HG03039 (cell line): ENCODE measurements at regions not wholly inside any gene's neighbourhood (a gene's known extent, or its start where the extent isn't known, plus 50 kb on each side); places are given as distances from the start of the nearest gene placed in this dataset.

ENCODE experiments used
- ATAC-seq: cut with Tn5 transposase; IDR thresholded peaks from one replicate; pipeline ENCODE4 v1.9.1; 2021; ENCODE audit warnings: mild to moderate bottlenecking, moderate library complexity; ENCODE audit not compliant: unreplicated experiment

DNA sequence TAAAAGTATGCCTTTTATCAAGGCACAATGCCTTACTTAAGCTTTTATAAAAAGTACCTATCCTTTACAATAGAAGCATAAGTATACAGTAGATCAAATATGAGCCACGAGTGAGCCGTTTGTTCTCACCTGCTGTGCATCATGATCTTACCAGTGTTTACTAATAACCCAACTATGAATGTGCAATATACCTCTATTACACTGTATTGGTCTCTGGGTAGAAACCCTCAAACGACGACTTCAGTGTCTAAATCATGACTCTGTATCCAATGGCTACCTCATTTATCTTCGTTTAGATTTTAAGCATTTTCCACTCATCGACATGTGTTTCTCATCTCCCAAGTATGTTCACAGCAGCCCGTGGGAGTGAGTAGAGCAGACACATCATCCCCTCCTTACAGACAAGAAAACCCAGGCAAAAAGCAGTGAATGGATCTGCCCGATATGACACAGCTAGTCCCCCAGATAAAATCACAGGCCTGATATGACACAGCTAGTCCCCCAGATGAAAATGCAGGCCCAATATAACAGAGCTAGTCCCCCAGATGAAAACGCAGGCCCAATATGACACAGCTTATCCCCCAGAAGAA, 279.8 kb downstream of the TNS1 start:
- ATAC-seq: no peak

DNA sequence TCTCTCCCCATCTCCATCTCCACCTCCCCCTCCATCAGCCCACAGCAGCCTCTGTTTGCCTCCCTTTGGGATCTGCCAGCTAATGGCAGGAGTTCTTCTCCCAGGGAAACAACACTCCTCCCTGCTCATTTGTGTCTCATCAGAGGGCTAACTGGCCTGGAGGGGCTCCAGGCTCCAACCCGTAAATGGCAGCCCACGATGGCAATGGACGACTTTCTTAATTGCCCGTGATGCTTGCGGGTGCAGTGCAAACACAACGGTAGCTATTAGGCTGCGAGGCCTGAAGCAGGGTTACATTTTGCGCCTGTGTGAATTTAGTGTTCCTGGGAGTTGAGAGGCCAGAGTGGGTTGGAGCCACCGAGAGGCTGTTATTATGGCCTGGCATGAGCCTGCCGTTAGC, 285.1 kb downstream of the TNS1 start:
- no peak for ATAC-seq

DNA sequence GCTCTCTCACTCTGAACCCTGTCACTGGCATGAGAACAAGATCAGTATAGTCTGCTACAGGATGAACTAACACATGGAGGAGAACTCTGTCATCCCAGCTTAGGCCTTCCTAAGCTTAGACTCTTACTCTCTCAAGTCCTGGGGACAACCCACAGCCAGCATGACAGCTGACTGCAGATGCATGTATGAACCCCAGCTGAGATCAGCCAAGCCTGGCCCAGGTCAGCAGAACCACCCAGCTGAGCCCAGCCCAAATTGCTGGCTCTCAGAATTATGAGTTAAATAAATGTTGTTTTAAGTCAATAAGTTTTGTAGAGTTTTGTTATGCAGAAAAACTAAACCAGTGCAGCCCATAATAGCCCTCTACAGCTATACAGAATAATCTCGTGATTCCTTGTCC, 287.3 kb downstream of the TNS1 start:
- ATAC-seq: no peak

DNA sequence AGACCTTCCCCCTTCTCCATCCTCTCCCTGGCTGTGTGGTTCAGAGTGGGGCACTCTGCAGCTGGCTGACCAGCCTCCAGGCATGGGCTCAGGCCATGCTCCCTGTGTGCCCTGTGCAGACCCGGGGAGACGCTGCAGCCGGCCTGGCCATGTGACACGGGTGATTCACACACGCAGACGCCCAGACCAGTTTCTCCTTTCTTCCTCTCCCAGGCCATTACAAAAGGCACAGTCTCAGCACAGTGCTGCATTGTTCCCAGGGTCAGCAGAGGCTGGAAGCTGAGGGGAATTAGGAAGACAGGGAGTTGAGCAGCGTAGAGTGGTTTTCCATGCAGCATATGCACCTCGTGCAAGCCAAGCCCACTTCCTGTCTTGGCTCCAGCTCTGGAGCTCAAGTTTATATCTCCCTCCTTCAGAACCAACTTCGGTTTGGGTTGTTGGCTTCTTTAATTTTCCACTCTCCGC, 288.5 kb downstream of the TNS1 start:
- ATAC-seq: no peak

DNA sequence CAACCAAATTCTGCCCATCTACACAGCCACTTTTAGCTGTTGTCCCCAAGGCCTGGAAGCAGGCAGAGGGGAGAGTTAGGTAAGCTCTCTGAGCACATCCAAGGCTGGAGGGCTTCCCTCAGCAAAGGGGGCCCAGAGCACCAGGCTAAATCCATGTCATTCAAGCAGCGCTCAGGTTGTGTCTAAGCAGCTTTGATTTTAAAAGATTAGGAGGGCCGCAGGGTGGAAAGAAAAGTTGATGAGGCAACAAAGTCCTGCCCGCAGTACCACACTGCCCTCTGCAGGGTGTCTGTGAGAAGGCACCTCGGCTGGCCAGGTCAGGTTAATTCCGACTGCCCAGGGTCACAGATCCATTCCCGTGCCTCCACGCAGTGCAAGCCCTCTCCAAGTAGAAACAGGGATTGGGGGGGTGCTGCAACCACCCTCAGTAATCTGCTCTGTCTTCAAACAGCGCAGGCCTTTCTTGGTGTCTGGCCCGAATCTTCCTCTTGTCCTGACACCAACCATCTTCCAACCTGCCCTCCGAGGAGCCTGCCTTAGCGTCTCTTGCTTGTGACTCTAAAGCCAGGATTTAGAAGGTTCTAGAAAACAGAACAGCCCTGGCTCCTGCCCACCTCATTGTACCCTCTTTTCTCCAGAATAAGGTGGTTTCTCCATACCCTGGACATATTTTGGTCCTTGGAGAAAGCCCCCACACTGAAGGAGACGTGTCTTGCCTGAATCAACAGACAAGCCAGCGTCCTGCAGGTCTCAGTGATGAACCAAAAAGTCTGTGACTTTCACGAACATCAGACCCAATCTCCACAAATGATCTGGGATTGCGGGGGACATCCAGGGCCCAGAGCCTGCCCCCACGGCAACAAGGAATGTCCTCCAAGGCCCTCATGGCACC, 289.2 kb downstream of the TNS1 start:
- no peak for ATAC-seq

DNA sequence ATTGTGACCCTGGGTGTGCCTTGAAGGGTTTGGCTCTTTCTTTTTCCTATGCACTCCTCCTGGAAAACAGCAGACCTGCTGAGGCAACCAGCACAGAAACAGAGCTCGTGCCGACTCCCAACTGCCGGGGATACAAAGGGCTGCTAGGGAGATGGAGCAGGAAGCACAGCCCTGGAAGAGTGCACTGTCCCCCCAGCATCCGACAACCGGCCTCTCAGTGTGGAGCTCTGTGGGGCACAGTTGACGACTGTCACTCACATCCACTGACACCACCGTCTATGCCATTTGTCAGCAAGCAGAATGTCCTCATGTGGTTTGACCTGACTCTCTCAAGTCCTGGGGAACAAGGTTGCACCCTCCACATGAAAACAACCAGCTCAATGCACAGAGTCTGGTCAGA, 290.4 kb downstream of the TNS1 start:
- ATAC-seq: no peak

DNA sequence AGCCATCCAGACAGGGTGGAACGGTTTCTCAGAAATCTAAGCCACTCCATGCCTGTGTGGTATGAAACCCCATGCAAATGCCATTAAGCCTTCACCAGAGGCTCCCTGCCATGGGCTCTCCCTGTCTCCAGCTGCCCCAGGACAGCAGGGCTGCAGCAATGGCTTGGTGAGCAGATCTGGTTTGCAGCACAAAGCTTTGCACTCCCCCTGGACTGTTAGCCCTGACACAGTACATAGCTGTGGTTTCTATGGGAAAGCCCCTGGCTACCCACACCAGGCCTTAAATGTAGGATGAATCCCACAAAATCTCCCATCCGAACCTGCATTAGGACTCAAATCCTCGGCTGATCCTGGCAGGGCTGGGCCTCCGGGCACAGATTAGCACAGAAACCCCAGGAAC, 291.6 kb downstream of the TNS1 start:
- ATAC-seq: no peak

DNA sequence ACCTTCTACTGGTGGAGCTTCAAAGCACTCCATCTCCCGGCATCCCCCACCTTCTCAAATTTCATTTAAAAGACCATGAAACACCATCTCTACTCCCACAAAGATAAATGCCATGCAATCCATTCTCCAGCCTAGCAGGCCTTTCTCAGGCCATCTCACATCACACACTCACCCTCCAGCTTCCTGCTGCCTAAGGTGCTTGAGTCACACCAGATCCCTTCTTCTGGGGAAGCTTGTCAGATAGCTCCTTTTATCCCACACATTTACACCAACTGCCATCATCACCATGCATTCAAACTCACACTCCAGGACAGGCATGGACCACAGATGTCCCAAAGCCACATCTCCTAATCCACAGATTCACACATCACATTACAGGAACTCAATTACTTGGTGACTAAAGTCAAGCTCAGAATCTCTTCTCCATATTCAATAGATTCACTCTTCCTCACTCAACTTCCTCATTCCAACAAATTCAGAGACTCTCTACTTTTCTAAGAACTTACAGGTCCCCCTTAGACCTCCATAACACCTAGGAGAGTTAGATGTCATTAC, 292.5 kb downstream of the TNS1 start:
- ATAC-seq: no peak

DNA sequence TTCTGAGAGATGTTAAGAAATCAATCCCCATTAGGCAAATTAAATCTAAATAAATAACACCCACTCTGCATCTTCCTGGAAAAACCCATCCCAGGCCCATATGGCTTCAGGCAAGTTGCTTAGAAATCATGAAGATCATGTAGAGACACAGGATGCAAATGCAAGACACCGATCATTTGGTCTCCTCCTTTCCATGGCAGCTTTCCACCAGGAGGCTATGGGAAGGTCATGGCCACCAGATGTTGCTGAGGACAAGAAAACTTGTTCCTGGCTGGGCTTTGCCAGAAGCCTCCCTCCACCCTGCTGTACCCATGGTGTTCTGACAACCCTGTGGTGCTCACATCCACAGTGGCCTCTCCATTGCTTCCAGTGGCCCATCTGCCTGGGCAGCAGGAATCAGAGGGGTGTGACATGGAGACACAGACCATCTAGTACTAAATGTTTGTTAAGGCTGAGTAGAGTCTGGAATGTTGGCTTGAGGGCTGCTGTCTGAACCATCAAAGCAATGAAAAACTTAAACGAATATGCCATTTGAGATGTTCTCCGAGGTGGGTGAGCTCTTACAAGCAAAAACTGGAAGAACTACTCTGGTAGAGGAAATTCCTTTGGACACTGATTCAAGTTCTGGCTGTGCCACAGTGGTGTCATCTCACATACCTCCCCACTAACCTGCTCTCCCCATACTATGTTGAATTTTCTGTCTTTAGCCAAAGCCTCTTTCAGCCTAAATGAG, 293.2 kb downstream of the TNS1 start:
- ATAC-seq: no peak

DNA sequence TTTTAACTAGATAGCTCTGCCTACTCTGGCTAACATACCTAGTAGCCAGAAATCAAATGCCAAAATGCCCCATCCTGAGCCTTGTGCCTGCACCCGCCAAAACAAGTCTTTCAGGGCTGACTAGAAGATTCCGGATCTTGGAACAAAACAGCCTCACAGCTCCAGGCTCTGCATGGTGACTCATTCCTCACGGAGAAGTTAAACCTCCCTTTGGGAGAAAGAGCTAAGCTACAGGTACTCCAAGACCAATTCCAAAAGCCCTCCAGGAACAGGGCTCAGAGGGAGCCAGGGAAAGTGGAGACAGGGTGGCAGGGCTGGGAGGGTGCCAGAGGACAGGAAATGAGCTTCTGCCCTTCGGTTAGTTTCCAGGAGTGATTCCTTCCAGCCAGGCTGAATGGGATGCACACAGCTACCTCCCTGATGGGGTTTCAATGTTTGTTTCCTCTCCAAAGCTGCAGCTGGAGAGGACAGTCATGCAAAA, 295.6 kb downstream of the TNS1 start:
- no peak for ATAC-seq

DNA sequence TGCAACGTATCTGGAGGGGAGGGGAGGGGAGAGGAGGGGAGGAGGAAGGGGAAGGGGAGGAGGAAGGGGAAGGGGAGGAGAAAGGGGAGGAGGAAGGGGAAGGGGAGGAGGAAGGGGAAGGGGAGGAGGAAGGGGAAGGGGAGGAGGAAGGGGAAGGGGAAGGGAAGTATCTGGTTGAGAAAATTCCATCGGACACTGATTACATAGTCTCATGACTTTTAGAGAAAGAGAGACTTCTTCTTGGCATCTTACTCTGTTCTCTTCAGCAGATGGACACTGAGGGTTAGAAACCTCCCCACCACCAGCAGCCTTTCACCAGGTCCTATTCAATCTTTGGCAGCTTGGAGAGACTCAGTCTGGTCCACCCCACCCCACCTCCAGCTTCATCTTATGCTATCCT, 296.3 kb downstream of the TNS1 start:
- no peak for ATAC-seq

DNA sequence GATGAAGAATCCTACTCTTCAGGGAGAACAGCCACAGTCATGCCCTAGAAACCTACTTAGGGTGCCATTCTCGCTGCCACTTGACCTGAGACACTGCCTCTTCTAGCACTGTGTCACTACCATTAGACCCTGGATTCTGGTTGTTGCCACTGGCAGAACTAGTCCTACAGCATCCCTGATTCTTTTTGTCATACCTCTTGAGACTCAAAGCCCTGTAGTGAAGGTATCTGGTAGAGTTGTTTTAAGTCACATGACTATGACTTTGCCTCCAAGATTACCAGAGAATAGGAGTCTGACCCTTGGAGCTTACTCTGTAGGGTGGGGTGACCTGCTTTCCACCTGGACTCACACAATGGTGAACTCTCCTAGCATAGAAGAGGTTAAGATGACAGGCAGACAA, 296.7 kb downstream of the TNS1 start:
- ATAC-seq: no peak

DNA sequence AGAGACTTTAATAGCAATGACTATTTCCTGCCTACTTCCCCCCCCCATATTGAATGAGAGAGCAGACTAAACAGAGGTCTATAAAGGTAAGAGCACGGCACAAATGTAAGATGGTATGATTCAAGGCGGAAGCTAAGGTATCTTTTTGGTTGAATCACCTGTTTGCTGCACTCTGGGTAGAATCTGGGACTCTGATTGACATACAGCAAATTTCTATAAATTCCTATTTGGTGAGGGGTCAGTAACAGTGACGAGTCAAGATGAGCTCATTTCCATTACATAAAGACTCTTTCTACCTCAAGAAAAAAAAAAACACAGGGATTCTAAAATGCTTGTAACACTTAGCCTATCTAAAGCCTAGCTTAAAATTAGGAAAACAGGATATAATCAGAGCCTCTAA, 297.3 kb downstream of the TNS1 start:
- ATAC-seq: no peak

DNA sequence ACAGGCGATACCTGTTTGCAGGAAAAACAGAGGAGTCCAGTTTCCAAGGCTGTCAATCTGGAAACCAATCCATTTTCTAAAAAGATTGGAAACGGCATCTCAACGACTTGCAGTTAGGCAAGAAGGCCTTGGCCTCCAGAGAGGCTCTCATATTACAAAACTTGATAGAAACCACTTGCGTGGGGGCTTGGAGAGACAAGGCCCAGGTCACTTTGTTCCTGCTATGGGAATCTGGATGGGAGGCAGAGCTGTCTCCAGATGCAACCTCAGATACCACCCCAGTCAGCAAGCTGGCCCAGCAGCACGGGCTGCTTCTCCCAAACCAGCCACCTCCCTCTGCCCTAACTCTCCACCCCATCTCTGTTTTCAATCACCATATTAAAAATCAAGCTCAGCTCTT, 298.8 kb downstream of the TNS1 start:
- no peak for ATAC-seq

DNA sequence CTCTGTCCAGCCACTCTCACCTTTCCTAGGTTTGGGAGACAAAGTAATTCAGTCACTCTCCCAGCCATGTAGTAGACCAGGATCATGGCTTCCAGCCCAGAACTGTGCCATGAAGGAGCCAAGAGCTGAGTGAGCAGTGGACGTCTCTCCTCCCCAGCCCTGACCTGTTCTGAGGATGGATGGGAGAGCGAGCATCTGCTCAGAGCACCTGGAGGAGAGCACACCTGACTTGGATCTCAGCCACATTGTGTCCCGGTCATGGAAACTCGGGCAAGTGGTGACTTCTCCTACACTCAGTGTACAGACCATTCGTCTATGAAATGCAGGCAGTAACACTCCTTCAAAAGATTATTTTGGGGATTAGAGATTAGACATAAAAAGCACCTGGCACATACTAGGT, 299.7 kb downstream of the TNS1 start:
- no peak for ATAC-seq

DNA sequence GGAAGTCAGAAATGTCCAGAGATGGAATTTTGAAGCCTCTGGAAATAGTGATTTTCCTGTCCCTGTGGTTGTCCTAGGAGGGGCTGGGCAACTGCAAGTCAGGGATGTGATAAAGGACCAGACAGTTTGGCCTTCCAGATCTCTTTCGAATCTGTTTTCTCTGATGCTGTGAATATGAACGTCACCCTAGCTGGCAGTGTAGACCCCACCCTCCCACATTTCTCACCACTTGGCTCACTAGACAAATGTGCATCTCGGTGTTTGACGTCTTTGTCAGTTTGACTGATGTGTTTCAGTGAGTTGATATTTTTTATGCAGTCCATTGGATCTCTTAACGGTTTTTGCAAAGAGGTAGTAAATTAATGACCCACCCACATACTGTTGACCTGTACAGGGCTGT, 301.2 kb downstream of the TNS1 start:
- no peak for ATAC-seq

DNA sequence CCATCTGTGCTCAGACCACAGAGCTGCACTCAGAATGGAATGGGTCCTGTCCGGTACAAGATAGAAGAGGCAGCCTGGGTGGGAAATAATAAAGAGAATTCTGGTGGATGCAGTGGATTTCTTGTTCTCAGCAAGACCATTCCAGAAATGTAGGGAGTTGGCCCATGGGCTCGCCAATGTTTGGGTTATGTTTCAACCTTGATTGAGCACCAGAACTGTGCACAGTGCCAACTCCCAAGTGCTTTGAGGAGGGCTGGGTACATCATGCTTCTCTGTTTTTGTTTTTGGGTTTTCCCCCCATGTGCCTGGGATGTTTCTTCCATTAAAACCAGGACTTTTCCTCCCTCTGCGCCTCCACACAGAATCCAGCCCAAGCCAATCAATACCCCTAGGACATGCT, 304.1 kb downstream of the TNS1 start:
- no peak for ATAC-seq

DNA sequence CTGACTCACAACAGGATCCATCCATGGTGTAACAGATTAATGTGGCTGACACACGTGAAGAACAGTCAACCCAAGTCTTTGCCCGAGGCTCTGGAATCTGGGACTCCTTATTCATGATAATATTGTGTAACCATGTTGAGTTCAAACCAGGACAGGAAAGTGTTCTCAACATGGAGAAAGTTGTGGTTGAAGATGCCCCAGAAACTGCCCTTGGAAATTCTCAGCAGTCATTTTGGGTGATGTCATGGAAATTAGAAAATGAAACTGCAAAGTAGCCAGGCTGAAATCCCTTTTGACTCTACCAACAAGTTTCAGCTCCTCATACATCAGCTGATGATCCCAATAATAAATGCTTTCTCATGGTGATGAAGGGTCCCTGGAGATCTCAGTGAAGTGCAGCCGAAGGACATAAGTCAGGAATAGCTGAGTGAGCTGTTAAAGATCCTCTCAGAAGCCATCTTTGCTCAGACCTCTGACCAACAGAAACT, 307.7 kb downstream of the TNS1 start:
- ATAC-seq: no peak

DNA sequence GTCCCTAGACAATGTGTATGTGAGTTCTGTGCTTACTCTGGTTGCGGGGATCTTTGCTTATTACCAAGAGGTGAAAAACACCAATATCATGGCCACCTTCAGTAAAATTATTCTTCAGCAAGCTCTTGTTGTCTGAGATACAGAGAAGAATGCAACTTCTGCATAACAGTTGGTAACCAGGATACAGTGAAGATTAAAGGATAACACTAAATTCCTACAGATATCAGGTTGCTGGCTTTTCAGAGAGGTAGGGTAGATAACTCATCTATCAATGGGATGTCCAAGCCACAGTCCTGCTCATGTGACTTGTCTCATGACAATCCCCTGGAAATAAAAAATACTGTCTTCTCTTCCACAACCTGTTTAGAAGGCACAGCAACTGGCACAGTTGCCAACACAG, 308.5 kb downstream of the TNS1 start:
- no peak for ATAC-seq

DNA sequence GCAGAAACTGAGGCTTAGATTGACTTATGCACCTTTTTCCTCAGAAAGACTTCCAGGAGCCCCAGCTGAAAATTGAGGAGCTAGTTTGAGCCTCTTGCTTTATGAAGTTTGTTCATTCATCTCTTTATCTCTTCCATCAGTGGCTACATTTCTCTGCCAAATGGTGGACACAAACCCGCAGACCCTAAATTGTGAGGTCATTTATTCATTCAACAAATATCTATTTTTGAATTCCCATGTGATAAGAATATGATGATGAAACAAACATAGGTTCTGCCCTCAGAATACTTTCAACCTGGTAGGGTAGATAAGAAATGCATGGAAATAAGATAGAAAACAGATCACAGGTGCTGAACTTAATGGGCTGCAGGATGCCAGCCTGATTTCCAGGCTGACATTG, 309.4 kb downstream of the TNS1 start:
- no peak for ATAC-seq

DNA sequence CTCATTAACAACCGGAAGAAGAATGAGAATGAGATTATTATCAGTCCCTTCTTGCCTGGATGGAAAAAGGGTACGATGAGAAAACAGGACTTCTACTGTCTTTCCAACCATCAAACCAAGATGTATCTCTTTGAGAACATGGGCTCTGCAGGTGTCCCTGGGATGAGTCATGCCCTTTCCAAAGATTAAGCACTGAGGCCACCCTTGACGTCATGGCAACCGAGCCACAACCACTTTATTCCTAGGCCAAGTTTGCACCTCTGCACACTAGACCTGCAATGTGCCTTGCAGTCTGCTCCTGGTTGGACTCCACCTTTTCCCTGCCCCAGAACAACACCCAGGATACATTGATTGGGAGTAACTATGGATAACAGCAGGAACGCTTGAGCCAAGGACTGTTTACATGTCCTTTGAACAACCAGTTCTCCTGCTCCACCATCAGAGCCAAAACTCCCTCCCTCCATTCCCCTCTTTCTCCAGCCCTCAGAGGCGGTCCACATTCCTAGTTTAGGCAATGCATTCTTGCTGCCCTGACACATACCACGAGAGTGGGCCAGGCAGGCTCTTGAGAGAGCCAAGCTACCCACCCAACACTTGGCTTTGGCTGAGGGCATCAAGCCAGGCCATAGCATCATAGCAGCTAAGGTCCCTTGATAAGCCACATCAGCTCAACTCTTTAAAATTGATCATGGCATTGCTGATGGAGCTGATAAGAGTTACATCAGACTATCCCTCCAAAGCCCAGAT, 310.7 kb downstream of the TNS1 start:
- no peak for ATAC-seq
